Ovary (tissue), 7 donors: ENCODE measurements at regions not wholly inside any gene's neighbourhood (a gene's known extent, or its start where the extent isn't known, plus 50 kb on each side); places are given as distances from the start of the nearest gene placed in this dataset.

Experiments used
- DNase-seq, 5 donors: peaks; one replicate each; pipeline ENCODE4 v3.0.0-alpha.2; 2019 to 2020
- H3K27ac ChIP-seq, 2 donors: fragments of 200-600 bp; one replicate each; pipeline versions ENCODE4 v1.5.1 to v1.8.0; 2019 to 2022
- H3K27me3 ChIP-seq: fragments of 200-600 bp; one replicate; pipeline ENCODE4 v1.8.0; 2022
- H3K36me3 ChIP-seq: fragments of 200-600 bp; sonication (generic); one replicate; pipeline ENCODE4 v1.5.1; 2019
- H3K4me1 ChIP-seq: one replicate; pipeline ENCODE4 v1.8.1; 2013; ENCODE audit warnings: mild to moderate bottlenecking, moderate library complexity; ENCODE audit not compliant: insufficient read depth
- H3K4me3 ChIP-seq: fragments of 200-600 bp; sonication (generic); one replicate; pipeline ENCODE4 v1.5.1; 2017
- H3K9me3 ChIP-seq, 2 donors: fragments of 200-600 bp in 1 of 2; sonication (generic) in 1 of 2; one replicate each; pipeline versions ENCODE4 v1.5.1 to v1.8.1; 2013 to 2019; ENCODE audit warnings: mild to moderate bottlenecking in 1 of 2, moderate library complexity in 1 of 2
- EP300 ChIP-seq: sonication (generic); formaldehyde crosslinking; IDR thresholded peaks from one replicate; pipeline ENCODE4 v1.6.1; 2017; ENCODE audit warnings: antibody characterized with exemption
- POLR2A ChIP-seq: fragments of 450-650 bp; IDR thresholded peaks from one replicate; pipeline ENCODE4 v1.6.1; 2017; ENCODE audit warnings: antibody characterized with exemption, mild to moderate bottlenecking, moderate library complexity
- WGBS, 3 donors: extraction: QIAGEN DNeasy Blood & Tissue Kit in 1 of 3; methylation state at CpG; one replicate each; pipeline versions ENCODE4 v1.1.5 to v1.1.7; 2013 to 2017; 5-methylcytosine and 5-hydroxymethylcytosine counted together
- intact Hi-C, 4 donors: fragments of 100-400 bp; cut with DNase I; formaldehyde crosslinking; loops; one replicate each; pipeline versions ENCODE4 v1.11.0 to v1.15.1; 2022 to 2023
- TF ChIP-seq, protein P1 (sequence below), 3 donors: fragments of 450-650 bp in 2 of 3; fragments of 200-600 bp in 1 of 3; IDR thresholded peaks; one replicate each; pipeline versions ENCODE4 v1.5.1 to v1.8.0; 2016 to 2022; ENCODE audit warnings: antibody characterized with exemption in 3 of 3, mild to moderate bottlenecking in 1 of 3
- donor health status: DM: no; HTN: no; CAD: no; lungs with moderate emphysema.
- donor health status: DM: no; HTN: no; CAD: no.
- donor health status: Bipolar disorder and iron deficiency.
- donor health status: DM: no; HTN: no; CAD: no.
- donor health status: DM: yes; HTN: yes; CAD: no.

- DNase-seq = no peak
- no peaks in the 10 kb centered on the region for H3K36me3 ChIP-seq
- no peak overlapping the region for H3K27ac ChIP-seq
- TF ChIP-seq, protein P1, sequence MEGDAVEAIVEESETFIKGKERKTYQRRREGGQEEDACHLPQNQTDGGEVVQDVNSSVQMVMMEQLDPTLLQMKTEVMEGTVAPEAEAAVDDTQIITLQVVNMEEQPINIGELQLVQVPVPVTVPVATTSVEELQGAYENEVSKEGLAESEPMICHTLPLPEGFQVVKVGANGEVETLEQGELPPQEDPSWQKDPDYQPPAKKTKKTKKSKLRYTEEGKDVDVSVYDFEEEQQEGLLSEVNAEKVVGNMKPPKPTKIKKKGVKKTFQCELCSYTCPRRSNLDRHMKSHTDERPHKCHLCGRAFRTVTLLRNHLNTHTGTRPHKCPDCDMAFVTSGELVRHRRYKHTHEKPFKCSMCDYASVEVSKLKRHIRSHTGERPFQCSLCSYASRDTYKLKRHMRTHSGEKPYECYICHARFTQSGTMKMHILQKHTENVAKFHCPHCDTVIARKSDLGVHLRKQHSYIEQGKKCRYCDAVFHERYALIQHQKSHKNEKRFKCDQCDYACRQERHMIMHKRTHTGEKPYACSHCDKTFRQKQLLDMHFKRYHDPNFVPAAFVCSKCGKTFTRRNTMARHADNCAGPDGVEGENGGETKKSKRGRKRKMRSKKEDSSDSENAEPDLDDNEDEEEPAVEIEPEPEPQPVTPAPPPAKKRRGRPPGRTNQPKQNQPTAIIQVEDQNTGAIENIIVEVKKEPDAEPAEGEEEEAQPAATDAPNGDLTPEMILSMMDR (IDR thresholded peaks at IDR 0.05) = no peak
- TF ChIP-seq POLR2A (no peak), EP300 (no peak)
- no peak overlapping the region for H3K4me3 ChIP-seq
- no peaks in the 10 kb centered on the region for H3K4me1 ChIP-seq
- intact Hi-C loops = no loop called here
- WGBS, 3 donors = 60 to 72% (median 62%) methylated on average over 3 of the region's 3 CpGs
- no peaks in the 10 kb centered on the region for H3K27me3 ChIP-seq
- no peaks in the 10 kb centered on the region for H3K9me3 ChIP-seq
Observed at GRCh38 chr9:117466111-117466510, 51.3 kb upstream of the ASTN2 start.

DNA sequence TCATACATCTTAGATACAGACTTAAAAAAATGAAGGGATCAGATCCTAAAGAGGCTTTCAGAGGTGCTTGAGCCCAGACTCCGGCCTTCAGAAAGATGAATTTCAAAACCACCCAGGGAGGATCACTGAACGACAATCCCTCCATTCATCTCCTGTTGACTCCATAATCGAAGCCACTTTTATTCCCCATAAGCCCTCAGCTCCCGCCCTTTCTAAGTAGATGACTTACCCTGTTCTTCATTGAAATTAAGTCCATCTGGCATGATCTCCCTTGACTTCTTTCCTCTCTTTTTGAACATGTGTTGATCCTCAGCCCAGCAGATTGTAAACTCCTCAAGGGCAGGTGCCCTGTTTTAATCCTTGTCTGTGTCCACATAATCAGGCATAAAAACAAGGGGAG, 50.8 kb upstream of the ASTN2 start:
- WGBS, 3 donors = 86 to 91% (median 90%) methylated on average over 4 of the region's 4 CpGs
- no peak overlapping the region for H3K27ac ChIP-seq
- H3K9me3 ChIP-seq = no peaks in the 10 kb centered on the region
- no peaks in the 10 kb centered on the region for H3K4me1 ChIP-seq
- intact Hi-C loops = no loop called here
- H3K36me3 ChIP-seq = no peaks in the 10 kb centered on the region
- no peaks in the 10 kb centered on the region for H3K27me3 ChIP-seq
- no peak for TF ChIP-seq POLR2A
- TF ChIP-seq, protein P1 (IDR thresholded peaks at IDR 0.05) = no peak
- no peak for TF ChIP-seq EP300
- no peak for DNase-seq
- H3K4me3 ChIP-seq = no peak overlapping the region

DNA sequence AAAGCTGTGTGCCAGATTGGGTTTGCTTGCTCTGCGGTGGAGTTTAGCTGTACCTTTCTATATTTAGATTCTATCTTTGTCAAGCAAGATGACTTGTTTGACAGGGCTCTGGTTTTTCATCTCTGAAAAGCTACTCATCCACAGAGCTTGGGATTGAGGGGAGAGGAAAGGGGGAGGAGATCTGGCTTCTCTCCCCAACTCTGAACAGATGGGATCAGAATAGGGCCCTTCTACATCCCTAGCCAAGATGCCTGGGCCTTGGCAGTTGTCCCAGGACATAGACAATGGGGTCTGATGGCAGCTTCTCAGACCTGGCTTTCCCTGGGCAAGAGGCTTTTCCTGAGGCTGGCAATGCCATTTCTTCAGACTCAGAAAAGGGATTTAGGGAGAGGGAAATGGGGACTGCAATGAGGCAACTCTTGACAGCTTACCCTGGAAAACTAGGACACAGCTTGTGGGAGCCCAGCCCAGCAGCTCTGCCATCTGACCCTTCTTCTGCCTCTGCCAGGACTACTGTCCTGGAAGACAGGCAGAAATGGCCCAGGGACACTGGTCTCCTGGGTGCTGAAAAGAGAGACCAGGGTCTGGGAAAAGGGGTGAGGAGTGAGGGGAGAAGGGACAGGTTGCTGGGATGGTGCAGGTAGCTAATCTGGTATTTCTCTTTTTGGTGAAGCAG, 50.2 kb upstream of the ASTN2 start:
- no peak overlapping the region for H3K27ac ChIP-seq
- WGBS, 3 donors = 51 to 65% (median 61%) methylated on average over 1 of the region's 1 CpG
- intact Hi-C loops = no loop called here

More for the DNA sequence above, 50.2 kb upstream of the ASTN2 start:
- H3K36me3 ChIP-seq = no peaks in the 10 kb centered on the region
- no peaks in the 10 kb centered on the region for H3K9me3 ChIP-seq
- no peak for DNase-seq
- TF ChIP-seq POLR2A = no peak
- TF ChIP-seq, protein P1 (IDR thresholded peaks at IDR 0.05) = no peak
- no peak for TF ChIP-seq EP300
- H3K4me1 ChIP-seq = no peaks in the 10 kb centered on the region
- H3K27me3 ChIP-seq = no peaks in the 10 kb centered on the region
- H3K4me3 ChIP-seq = no peak overlapping the region
